ENCODE measurements at regions not wholly inside any gene's neighbourhood (a gene's known extent, or its start where the extent isn't known, plus 50 kb on each side); places are given as distances from the start of the nearest gene placed in this dataset.
"Not testable (repeated sequence)": the region's sequence is repeated elsewhere in the genome, so short reads cannot be mapped to it uniquely, and the experiment has no call there.

DNA sequence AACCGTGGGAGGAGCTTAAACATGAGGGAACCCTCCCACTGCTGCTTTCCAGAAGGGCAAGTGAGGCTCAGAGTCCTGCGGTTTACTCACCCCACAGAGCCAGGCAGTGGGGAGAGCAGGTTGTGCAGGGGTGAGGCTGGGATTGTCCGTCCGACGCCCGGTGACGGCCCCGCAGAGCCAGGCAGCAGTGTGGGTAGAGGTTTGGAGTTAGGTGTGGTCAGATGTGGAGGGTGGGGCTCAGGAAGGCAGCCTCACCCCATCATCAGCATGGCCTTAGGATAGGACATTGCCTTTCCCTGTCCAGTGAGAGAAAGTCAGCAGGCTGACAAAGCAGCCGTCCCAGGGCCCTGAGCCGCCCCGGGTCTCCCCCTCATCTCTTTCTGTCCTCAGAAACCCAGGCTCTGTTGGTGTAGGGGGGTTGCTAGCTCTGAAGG is 234.6 kb downstream of the DLL1 start:
- Histone ChIP-seq H3K9ac (ENCODE audit: low read length in 2 of 2) (no peak overlapping the region), H3K27ac (ENCODE audit: low read length) (no peak overlapping the region), H3K4me3 (ENCODE audit: low read length in 2 of 2) (no peak overlapping the region), H3K9me3 (ENCODE audit: control insufficient read depth in 2 of 2, low read length in 2 of 2) (no peaks in the 10 kb centered on the region), H3K4me1 (ENCODE audit: control insufficient read depth, insufficient read depth, low read length) (no peaks in the 10 kb centered on the region), H3K27me3 (ENCODE audit: control insufficient read depth in 1 of 2, insufficient read depth in 2 of 2, low read length in 2 of 2) (peaks cover 0 to 2% of the 10 kb centered on the region in 2 donors), H3K36me3 (ENCODE audit: control insufficient read depth in 2 of 2, insufficient read depth in 2 of 2, low read length in 2 of 2) (no peaks in the 10 kb centered on the region)

DNA sequence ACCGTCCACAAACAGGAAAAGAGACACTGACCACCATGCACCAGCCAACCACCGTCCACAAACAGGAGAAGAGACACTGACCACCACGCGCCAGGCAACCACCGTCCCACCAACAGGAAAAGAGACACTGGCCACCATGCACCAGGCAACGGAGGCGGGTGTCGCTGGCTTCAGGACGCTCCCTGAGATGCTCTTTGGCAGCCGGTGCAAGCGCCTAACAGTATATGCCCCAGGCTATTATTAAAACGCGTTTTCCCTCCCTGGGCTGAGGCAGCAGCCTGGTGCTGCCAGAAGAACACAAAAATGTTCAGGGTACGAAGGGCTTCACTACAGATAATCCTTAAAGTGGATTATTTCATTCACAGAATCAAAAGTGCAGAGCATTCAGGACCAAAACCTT is 235.1 kb downstream of the DLL1 start:
- not testable (repeated sequence) for H3K9me3 ChIP-seq (ENCODE audit: control insufficient read depth in 2 of 2, low read length in 2 of 2); H3K9ac ChIP-seq (ENCODE audit: low read length in 2 of 2); H3K27ac ChIP-seq (ENCODE audit: low read length); H3K4me1 ChIP-seq (ENCODE audit: control insufficient read depth, insufficient read depth, low read length); H3K4me3 ChIP-seq (ENCODE audit: low read length in 2 of 2); H3K27me3 ChIP-seq (ENCODE audit: control insufficient read depth in 1 of 2, insufficient read depth in 2 of 2, low read length in 2 of 2); H3K36me3 ChIP-seq (ENCODE audit: control insufficient read depth in 2 of 2, insufficient read depth in 2 of 2, low read length in 2 of 2)

DNA sequence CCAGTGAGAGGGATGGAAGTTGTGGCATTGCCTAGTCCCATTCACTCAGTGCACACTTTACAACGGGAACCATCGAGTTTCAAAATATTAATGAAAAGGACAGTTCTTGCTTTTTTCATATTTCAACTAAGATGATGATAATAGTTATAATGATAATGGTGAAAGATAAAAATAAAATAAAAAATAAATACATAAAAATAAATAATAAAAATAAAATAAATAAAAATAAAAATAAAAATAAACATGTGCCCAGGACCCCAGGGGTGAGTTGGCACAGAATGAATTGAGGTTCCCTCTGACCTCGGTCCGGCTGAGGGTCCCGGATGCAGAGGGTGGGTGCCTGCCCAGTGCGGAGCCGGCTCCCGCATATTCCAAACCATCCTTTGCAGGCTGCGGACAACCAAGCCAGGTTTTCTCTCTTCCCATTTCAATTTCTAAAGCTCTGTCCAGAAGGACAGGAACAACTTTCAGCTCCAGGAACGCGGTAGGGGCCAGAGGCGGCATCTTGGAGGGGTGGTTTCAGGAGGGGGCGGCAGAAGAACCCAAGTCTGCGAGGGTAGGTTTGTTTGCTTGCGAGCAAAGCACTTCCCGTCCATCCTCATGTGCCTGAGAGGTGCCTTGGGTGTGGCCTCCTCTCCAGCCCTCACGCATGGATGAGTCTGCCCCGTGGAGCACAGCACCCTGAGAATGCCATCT is 236.8 kb downstream of the DLL1 start:
- Histone ChIP-seq H3K9ac (ENCODE audit: low read length in 2 of 2) (no peak overlapping the region), H3K9me3 (ENCODE audit: control insufficient read depth in 2 of 2, low read length in 2 of 2) (no peaks in the 10 kb centered on the region), H3K27ac (ENCODE audit: low read length) (no peak overlapping the region), H3K36me3 (ENCODE audit: control insufficient read depth in 2 of 2, insufficient read depth in 2 of 2, low read length in 2 of 2) (no peaks in the 10 kb centered on the region), H3K4me1 (ENCODE audit: control insufficient read depth, insufficient read depth, low read length) (peaks cover 17% of the 10 kb centered on the region), H3K4me3 (ENCODE audit: low read length in 2 of 2) (no peak overlapping the region), H3K27me3 (ENCODE audit: control insufficient read depth in 1 of 2, insufficient read depth in 2 of 2, low read length in 2 of 2) (peaks cover 0 to 2% of the 10 kb centered on the region in 2 donors)

DNA sequence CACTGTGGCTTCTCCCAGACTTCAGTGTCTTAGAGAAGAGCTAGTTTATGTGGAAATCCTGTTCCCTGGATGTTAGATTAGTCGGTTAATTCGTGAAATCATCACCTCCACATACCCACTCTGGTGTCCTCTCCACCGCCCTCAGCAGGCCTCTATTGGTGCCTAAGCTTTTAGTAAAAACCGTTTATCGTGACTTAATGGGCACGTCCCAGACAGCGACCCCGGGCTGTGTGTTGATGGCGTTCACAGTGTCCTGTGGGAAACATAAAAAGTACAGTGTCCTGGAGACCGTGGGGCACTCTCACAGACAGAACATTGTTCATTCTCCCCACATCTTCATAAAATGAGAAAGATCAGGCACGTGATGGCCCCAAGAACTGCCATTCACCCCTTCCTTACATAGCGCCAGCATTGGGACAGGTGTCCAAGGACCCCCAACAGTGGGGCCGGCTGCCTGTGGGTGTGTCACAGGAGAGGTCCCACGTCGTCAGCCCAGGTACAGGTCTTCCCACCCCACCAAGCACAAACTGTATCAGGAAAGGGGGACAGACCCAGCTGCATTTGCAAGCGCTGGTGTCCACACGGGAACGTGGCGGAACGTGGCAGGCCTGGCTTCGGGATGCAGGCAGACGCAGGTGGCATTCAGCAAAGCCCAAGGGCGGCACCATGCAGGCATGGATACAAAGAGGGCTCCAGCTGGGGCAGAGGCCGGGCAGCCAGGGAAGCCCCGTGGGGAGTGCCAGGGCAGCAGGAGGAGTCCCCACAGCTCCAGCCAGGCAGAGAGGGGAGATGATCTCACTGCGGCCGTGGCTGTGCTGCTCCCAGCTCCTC is 237.7 kb downstream of the DLL1 start:
- Histone ChIP-seq H3K9me3 (ENCODE audit: control insufficient read depth in 2 of 2, low read length in 2 of 2) (peaks cover 0 to under 1% of the 10 kb centered on the region in 2 donors), H3K4me3 (ENCODE audit: low read length in 2 of 2) (no peak overlapping the region), H3K4me1 (ENCODE audit: control insufficient read depth, insufficient read depth, low read length) (peaks cover 18% of the 10 kb centered on the region), H3K27me3 (ENCODE audit: control insufficient read depth in 1 of 2, insufficient read depth in 2 of 2, low read length in 2 of 2) (peaks cover 0 to 2% of the 10 kb centered on the region in 2 donors), H3K27ac (ENCODE audit: low read length) (no peak overlapping the region), H3K9ac (ENCODE audit: low read length in 2 of 2) (no peak overlapping the region), H3K36me3 (ENCODE audit: control insufficient read depth in 2 of 2, insufficient read depth in 2 of 2, low read length in 2 of 2) (no peaks in the 10 kb centered on the region)

DNA sequence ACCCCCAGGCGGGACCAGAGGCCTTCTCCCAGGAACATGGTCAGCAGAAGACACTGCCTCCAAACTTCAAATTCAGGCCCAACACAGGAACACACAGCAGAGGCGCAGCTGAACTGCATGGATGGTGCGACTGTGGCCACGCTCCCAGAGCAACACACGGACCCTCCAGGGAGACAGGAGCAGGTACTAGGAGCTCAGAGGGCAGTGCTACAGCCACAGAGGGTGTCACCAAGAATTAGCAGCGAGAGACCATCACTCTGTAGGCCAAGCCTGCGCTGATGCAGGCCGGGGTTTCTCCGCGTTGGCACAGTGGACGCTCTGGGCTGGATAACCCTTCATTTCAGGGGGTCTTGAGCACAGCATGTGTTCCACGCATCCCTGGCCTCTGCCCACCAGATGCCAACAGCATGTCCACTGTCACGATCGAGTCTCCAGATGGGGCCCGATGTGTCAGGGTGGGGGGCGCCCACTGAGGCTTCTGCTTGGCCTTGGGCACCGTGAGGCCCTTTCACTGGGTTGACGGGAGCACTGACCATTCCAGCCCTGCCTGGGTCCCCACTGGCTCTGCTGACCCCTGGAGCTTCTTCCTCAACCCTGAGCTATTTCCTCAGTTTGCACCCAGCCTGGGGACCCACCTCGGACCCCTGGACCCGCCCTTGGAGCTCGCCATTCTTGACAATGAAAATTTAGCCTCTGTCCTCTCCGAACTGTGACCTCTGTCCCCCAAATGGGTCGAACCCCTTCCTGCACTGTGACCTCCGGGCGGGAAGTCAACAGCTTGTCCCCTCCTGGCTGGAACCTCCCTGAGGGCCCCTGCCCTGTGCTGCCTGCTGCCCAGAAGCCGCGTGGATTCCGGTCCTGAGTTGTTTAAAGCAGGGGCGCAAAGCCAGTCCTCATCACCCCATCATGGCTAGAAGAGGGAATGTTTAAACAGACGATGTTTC is 239.4 kb downstream of the DLL1 start:
- Histone ChIP-seq H3K4me1 (ENCODE audit: control insufficient read depth, insufficient read depth, low read length) (peaks cover 22% of the 10 kb centered on the region), H3K27me3 (ENCODE audit: control insufficient read depth in 1 of 2, insufficient read depth in 2 of 2, low read length in 2 of 2) (peaks cover 0 to 2% of the 10 kb centered on the region in 2 donors), H3K9me3 (ENCODE audit: control insufficient read depth in 2 of 2, low read length in 2 of 2) (peaks cover 0 to 7% of the 10 kb centered on the region in 2 donors), H3K36me3 (ENCODE audit: control insufficient read depth in 2 of 2, insufficient read depth in 2 of 2, low read length in 2 of 2) (no peaks in the 10 kb centered on the region), H3K9ac (ENCODE audit: low read length in 2 of 2) (peak overlapping the region in 1 of 2 donors; percentile 27), H3K27ac (ENCODE audit: low read length) (no peak overlapping the region), H3K4me3 (ENCODE audit: low read length in 2 of 2) (no peak overlapping the region)

DNA sequence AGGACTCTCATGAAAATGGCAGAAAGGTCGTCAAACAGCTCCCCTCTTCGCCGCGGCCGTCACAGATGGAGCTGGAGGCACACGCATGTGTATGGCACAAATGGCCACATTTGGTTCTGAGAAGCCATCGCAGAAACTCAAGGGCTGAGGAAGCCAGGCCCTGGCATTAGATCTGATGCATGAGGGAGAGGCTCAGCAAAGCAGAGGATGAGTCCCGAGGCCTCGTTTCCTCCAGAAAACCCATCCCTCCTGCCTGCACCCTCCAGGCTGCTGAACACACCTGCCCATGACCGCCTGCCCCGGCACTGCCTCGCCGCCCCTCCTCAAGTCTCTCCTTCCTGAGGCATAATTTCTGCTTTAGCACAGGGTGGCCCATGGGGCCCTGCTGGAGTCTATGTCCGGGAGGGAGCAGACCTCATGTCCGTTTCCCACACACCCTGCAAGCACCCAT is 240.3 kb downstream of the DLL1 start:
- Histone ChIP-seq H3K9ac (ENCODE audit: low read length in 2 of 2) (peak overlapping the region; percentile 36 to 64), H3K4me1 (ENCODE audit: control insufficient read depth, insufficient read depth, low read length) (peaks cover 28% of the 10 kb centered on the region), H3K27ac (ENCODE audit: low read length) (peak overlapping the region; percentile 93), H3K36me3 (ENCODE audit: control insufficient read depth in 2 of 2, insufficient read depth in 2 of 2, low read length in 2 of 2) (no peaks in the 10 kb centered on the region), H3K4me3 (ENCODE audit: low read length in 2 of 2) (no peak overlapping the region), H3K9me3 (ENCODE audit: control insufficient read depth in 2 of 2, low read length in 2 of 2) (peaks cover 0 to 7% of the 10 kb centered on the region in 2 donors), H3K27me3 (ENCODE audit: control insufficient read depth in 1 of 2, insufficient read depth in 2 of 2, low read length in 2 of 2) (peaks cover 0 to 2% of the 10 kb centered on the region in 2 donors)

DNA sequence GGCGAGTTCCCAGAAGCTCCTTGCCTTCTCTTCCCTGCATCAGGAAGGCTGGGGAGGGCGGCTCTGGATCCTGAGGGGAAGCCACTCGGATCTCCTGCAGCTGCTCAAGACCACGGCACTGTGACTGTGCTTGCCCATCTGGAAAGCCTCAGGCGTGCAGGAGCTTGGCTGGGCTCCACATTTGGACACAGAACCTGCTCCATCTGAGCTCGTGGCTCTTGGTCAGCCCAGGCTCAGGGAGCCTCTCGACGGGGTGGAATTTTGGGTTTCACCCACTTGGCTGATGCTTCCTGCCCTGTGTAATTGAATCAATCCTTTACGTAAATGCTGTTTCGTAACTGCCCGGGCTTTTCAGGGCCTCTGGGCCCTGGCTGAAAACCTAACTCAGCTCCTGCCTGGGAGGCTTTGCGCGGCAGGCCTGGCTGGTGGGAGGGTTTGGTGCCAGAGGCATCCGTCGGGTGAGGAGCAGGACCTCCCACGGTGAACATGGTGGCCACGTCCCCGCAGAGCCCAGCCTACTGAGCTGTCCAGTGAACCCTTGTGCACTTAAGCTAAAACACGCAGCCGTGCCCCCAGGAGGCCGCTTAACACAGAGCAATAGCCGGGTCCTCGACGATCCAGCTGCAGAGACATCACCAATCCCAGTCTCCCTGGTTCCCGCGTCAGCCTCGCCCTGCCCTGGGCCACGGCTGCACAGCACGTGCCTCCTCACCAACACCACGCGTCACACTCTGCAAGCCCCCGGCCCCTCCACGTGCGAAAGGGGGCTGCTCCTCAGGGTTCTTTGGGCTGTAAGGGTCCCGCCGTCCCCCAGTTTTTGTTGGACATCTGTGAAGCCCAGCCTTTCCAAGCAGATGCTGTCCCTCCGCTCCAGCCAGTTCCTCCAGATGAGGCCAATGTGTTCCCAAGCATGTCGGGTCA is 241.0 kb downstream of the DLL1 start:
- Histone ChIP-seq H3K4me1 (ENCODE audit: control insufficient read depth, insufficient read depth, low read length) (peaks cover 28% of the 10 kb centered on the region), H3K9ac (ENCODE audit: low read length in 2 of 2) (peak overlapping the region; percentile 36 to 64), H3K27me3 (ENCODE audit: control insufficient read depth in 1 of 2, insufficient read depth in 2 of 2, low read length in 2 of 2) (peaks cover 0 to 2% of the 10 kb centered on the region in 2 donors), H3K9me3 (ENCODE audit: control insufficient read depth in 2 of 2, low read length in 2 of 2) (peaks cover 0 to 7% of the 10 kb centered on the region in 2 donors), H3K4me3 (ENCODE audit: low read length in 2 of 2) (peak overlapping the region in 1 of 2 donors; percentile 52), H3K36me3 (ENCODE audit: control insufficient read depth in 2 of 2, insufficient read depth in 2 of 2, low read length in 2 of 2) (no peaks in the 10 kb centered on the region), H3K27ac (ENCODE audit: low read length) (peak overlapping the region; percentile 93)

DNA sequence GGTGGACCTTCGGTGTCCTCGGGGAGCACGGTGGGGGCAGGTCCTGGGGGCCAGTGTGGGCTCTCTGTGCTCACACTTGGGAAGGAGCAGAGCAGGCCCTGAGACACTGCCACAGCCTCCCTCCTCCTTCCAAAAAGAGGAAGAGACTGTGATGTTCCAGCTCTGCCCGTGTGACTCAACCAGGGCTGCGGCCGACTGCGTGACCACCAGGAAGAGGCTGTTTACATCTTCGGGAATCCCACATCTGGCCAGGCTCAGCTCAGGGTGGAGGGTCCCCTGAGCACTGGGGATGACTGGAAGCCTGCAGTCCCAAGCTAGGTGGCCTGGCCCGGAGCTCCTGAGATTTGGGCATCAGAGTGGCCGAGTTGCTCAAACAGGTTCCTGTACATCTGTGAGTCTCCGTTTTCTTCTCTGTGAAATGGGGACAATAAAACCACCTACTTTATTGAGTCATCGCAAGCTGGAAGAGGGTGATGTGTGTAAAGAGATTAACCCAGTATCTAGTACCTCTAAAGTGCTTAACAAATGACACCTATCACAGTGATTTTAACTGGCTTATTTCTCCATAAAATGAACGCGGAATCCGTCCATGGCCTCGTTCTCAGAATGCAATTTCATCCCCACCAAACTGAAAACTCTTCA is 242.1 kb downstream of the DLL1 start:
- peaks cover 0 to 7% of the 10 kb centered on the region in 2 donors for H3K9me3 ChIP-seq (ENCODE audit: control insufficient read depth in 2 of 2, low read length in 2 of 2)
- H3K4me3 ChIP-seq (ENCODE audit: low read length in 2 of 2), result peak overlapping the region in 1 of 2 donors; percentile 47
- H3K27me3 ChIP-seq (ENCODE audit: control insufficient read depth in 1 of 2, insufficient read depth in 2 of 2, low read length in 2 of 2), result no peaks in the 10 kb centered on the region
- H3K4me1 ChIP-seq (ENCODE audit: control insufficient read depth, insufficient read depth, low read length), result peaks cover 28% of the 10 kb centered on the region
- H3K36me3 ChIP-seq (ENCODE audit: control insufficient read depth in 2 of 2, insufficient read depth in 2 of 2, low read length in 2 of 2), result no peaks in the 10 kb centered on the region
- H3K27ac ChIP-seq (ENCODE audit: low read length), result peak overlapping the region; percentile 93
- H3K9ac ChIP-seq (ENCODE audit: low read length in 2 of 2), result peak overlapping the region in 1 of 2 donors; percentile 49

DNA sequence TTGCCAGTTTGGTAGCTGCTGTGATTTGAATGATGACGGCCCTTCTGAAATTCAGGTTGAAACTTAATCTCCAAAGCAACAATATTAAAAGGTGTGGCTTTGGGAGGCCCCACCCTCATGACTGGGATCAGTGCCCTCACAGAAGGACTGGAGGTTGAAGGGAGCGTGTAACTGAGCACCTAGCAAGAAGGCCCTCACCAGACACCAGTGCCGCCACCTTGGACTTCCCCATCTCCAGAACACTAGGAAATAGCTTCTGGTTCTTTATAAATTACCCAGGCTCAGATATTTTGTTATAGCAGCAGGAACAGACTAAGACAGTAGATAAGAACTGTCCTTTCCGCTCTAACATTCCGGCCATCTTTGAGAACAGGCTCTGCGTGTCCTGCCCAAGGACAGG is 243.1 kb downstream of the DLL1 start:
- Histone ChIP-seq H3K27ac (ENCODE audit: low read length) (no peak overlapping the region), H3K9ac (ENCODE audit: low read length in 2 of 2) (no peak overlapping the region), H3K27me3 (ENCODE audit: control insufficient read depth in 1 of 2, insufficient read depth in 2 of 2, low read length in 2 of 2) (no peaks in the 10 kb centered on the region), H3K4me3 (ENCODE audit: low read length in 2 of 2) (no peak overlapping the region), H3K36me3 (ENCODE audit: control insufficient read depth in 2 of 2, insufficient read depth in 2 of 2, low read length in 2 of 2) (no peaks in the 10 kb centered on the region), H3K9me3 (ENCODE audit: control insufficient read depth in 2 of 2, low read length in 2 of 2) (peaks cover 0 to 7% of the 10 kb centered on the region in 2 donors), H3K4me1 (ENCODE audit: control insufficient read depth, insufficient read depth, low read length) (peaks cover 28% of the 10 kb centered on the region)
